ENCODE measurements at regions not wholly inside any gene's neighbourhood (a gene's known extent, or its start where the extent isn't known, plus 50 kb on each side); places are given as distances from the start of the nearest gene placed in this dataset.

DNA sequence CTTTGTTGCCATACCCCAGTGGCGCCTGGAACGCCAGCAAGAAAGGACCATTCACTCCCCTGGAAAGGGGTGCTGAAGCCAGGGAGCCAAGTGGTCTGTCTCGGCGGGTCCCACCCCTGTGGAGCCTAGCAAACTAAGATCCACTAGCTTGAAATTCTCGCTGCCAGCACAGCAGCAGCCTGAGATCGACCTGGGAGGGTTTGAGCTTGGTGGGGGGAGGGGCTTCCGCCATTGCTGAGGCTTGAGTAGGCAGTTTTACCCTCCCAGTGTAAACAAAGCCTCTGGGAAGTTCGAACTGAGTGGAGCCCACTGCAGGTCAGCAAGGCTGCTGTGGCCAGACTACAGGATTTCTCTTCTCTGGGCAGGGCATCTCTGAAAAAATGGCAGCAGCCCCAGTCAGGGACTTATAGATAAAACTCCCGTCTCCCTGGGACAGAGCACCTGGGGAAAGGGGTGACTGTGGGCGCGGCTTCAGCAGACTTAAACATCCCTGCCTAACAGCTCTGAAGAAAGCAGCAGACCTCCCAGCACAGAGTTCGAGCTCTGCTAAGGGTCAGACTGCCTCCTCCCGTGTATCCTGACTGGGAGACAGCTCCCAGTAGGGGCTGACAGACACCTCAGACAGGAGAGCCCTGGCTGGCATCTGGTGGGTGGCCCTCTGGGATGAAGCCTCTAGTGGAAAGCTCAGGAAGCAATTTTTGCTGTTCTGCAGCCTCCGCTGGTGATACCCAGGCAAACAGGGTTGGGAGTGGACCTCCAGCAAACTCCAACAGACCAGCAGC is 281.1 kb upstream of the SP4 start:
- TF ChIP-seq, protein P1, sequence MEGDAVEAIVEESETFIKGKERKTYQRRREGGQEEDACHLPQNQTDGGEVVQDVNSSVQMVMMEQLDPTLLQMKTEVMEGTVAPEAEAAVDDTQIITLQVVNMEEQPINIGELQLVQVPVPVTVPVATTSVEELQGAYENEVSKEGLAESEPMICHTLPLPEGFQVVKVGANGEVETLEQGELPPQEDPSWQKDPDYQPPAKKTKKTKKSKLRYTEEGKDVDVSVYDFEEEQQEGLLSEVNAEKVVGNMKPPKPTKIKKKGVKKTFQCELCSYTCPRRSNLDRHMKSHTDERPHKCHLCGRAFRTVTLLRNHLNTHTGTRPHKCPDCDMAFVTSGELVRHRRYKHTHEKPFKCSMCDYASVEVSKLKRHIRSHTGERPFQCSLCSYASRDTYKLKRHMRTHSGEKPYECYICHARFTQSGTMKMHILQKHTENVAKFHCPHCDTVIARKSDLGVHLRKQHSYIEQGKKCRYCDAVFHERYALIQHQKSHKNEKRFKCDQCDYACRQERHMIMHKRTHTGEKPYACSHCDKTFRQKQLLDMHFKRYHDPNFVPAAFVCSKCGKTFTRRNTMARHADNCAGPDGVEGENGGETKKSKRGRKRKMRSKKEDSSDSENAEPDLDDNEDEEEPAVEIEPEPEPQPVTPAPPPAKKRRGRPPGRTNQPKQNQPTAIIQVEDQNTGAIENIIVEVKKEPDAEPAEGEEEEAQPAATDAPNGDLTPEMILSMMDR (IDR thresholded peaks at IDR 0.05; ENCODE audit: unreplicated experiment): no peak
- Mint-ChIP-seq H3K4me3 (no peak overlapping the region), H3K36me3 (no peaks in the 10 kb centered on the region), H3K4me1 (no peaks in the 10 kb centered on the region), H3K27me3 (ENCODE audit: low read depth) (peaks cover 86% of the 10 kb centered on the region), H3K9me3 (no peaks in the 10 kb centered on the region), H3K27ac (no peak overlapping the region)
- DNase-seq (ENCODE audit: low spot score in 2 of 2, unreplicated experiment in 2 of 2): no peak

- DNase-seq (ENCODE audit: low spot score in 2 of 2, unreplicated experiment in 2 of 2): no peak
- H3K4me3 Mint-ChIP-seq: no peak overlapping the region
- TF ChIP-seq, protein P1 (IDR thresholded peaks at IDR 0.05; ENCODE audit: unreplicated experiment): no peak
- H3K36me3 Mint-ChIP-seq: no peaks in the 10 kb centered on the region
- H3K4me1 Mint-ChIP-seq: no peaks in the 10 kb centered on the region
- H3K27me3 Mint-ChIP-seq (ENCODE audit: low read depth): peaks cover 80% of the 10 kb centered on the region
- no peaks in the 10 kb centered on the region for H3K9me3 Mint-ChIP-seq
- no peak overlapping the region for H3K27ac Mint-ChIP-seq
Measured at GRCh38 chr7:21149809-21150208, 278.1 kb upstream of the SP4 start.

DNA sequence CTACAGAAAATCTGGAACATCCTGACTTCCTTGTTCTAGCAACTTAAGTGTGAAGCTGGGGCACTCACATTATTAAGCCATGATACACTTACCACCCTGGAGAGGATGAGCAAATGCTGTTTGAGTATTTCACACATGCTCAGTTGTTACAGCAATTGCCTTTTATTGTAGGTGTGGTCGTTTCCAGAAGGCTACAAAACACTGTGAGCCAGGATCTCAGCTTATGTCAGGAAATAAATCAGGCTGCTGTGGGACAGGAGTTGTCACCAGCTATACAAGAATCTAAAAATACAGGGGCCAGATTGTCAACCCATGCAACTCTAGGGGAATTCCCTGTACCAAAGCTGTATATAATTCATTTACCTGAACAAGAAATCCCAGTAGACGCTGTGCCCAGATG is 273.3 kb upstream of the SP4 start:
- DNase-seq (ENCODE audit: low spot score in 2 of 2, unreplicated experiment in 2 of 2): no peak
- H3K27ac Mint-ChIP-seq: no peak overlapping the region
- H3K4me3 Mint-ChIP-seq: no peak overlapping the region
- TF ChIP-seq, protein P1 (IDR thresholded peaks at IDR 0.05; ENCODE audit: unreplicated experiment): no peak
- no peaks in the 10 kb centered on the region for H3K36me3 Mint-ChIP-seq
- peaks cover 64% of the 10 kb centered on the region for H3K27me3 Mint-ChIP-seq (ENCODE audit: low read depth)
- H3K4me1 Mint-ChIP-seq: no peaks in the 10 kb centered on the region
- H3K9me3 Mint-ChIP-seq: no peaks in the 10 kb centered on the region

DNA sequence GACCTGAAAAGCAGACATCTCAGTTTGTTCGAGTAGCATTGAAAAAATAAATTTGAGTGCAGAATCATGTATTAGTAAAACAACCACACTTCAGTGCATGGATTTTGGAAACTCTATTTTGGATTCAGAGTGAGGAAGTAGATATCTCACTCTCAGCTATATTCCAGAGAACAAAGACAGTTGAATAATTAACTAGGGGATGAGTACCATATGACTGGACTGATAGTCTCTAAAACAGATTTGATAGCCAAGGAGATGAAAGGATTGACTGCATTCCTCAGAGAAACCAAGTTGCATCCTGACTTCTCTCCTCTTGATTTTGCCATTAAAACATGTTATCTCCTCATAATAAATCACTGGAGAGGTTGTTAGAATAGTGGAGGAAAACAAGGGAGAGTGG is 268.4 kb upstream of the SP4 start:
- H3K4me3 Mint-ChIP-seq: no peak overlapping the region
- H3K9me3 Mint-ChIP-seq: peaks cover under 1% of the 10 kb centered on the region
- no peaks in the 10 kb centered on the region for H3K36me3 Mint-ChIP-seq
- peaks cover 41% of the 10 kb centered on the region for H3K27me3 Mint-ChIP-seq (ENCODE audit: low read depth)
- H3K27ac Mint-ChIP-seq: no peak overlapping the region
- no peaks in the 10 kb centered on the region for H3K4me1 Mint-ChIP-seq
- TF ChIP-seq, protein P1 (IDR thresholded peaks at IDR 0.05; ENCODE audit: unreplicated experiment): no peak
- no peak for DNase-seq (ENCODE audit: low spot score in 2 of 2, unreplicated experiment in 2 of 2)

GRCh38 chr7:21160401-21160800 is 267.5 kb upstream of the SP4 start:
- peaks cover 46% of the 10 kb centered on the region for H3K27me3 Mint-ChIP-seq (ENCODE audit: low read depth)
- no peak for DNase-seq (ENCODE audit: low spot score in 2 of 2, unreplicated experiment in 2 of 2)
- TF ChIP-seq, protein P1 (IDR thresholded peaks at IDR 0.05; ENCODE audit: unreplicated experiment): no peak
- H3K4me3 Mint-ChIP-seq: no peak overlapping the region
- no peak overlapping the region for H3K27ac Mint-ChIP-seq
- H3K9me3 Mint-ChIP-seq: peaks cover 10% of the 10 kb centered on the region
- no peaks in the 10 kb centered on the region for H3K4me1 Mint-ChIP-seq
- no peaks in the 10 kb centered on the region for H3K36me3 Mint-ChIP-seq
